SJCRH30 (cell line): ENCODE measurements at regions not wholly inside any gene's neighbourhood (a gene's known extent, or its start where the extent isn't known, plus 50 kb on each side); places are given as distances from the start of the nearest gene placed in this dataset.

Experiments
- DNase-seq, 2 experiments: peaks; one replicate each; pipeline ENCODE4 v3.0.0-alpha.2; 2015 to 2020
- H3K27ac ChIP-seq: fragments of 250-450 bp; sonication (Bioruptor Pico); 2 replicates; pipeline ENCODE4 v1.5.1; 2020; ENCODE audit warnings: mild to moderate bottlenecking, moderate library complexity
- H3K27me3 ChIP-seq: fragments of 250-450 bp; sonication (Bioruptor Pico); 2 replicates; pipeline ENCODE4 v1.5.1; 2020; ENCODE audit warnings: mild to moderate bottlenecking, moderate library complexity
- H3K36me3 ChIP-seq: fragments of 250-450 bp; sonication (Bioruptor Pico); 2 replicates; pipeline ENCODE4 v1.5.1; 2020; ENCODE audit warnings: mild to moderate bottlenecking, moderate library complexity
- H3K4me1 ChIP-seq: fragments of 250-450 bp; sonication (Bioruptor Pico); 2 replicates; pipeline ENCODE4 v1.5.1; 2020; ENCODE audit warnings: mild to moderate bottlenecking, moderate library complexity
- H3K4me3 ChIP-seq: fragments of 250-450 bp; sonication (Bioruptor Pico); 2 replicates; pipeline ENCODE4 v1.5.1; 2020; ENCODE audit warnings: mild to moderate bottlenecking, moderate library complexity
- H3K9me3 ChIP-seq: fragments of 250-450 bp; sonication (Bioruptor Pico); replicated peaks from 2 replicates; pipeline ENCODE4 v1.5.1; 2020; ENCODE audit warnings: mild to moderate bottlenecking, moderate library complexity

GRCh38 chrX:151476604-151477303, 79.7 kb downstream of the VMA21 start:
- H3K4me1 ChIP-seq: no peaks in the 10 kb centered on the region
- H3K36me3 ChIP-seq: no peaks in the 10 kb centered on the region
- no peak overlapping the region for H3K27ac ChIP-seq
- H3K4me3 ChIP-seq: no peak overlapping the region
- no peaks in the 10 kb centered on the region for H3K27me3 ChIP-seq
- no peak for DNase-seq
- H3K9me3 ChIP-seq: no peaks in the 10 kb centered on the region

- no peak for DNase-seq
- H3K27ac ChIP-seq: no peak overlapping the region
- H3K36me3 ChIP-seq: no peaks in the 10 kb centered on the region
Measured at GRCh38 chrX:151478058-151478457, 81.1 kb downstream of the VMA21 start.

GRCh38 chrX:151488677-151489076, 74.8 kb upstream of the PASD1 start:
- peak in 1 of 2 experiments; percentile 15 for DNase-seq
- Histone ChIP-seq H3K4me1 (no peaks in the 10 kb centered on the region), H3K4me3 (no peak overlapping the region)

More at GRCh38 chrX:151478058-151478457, 81.1 kb downstream of the VMA21 start:
- H3K4me3 ChIP-seq: no peak overlapping the region
- H3K9me3 ChIP-seq: no peaks in the 10 kb centered on the region
- H3K27me3 ChIP-seq: no peaks in the 10 kb centered on the region
- H3K4me1 ChIP-seq: no peaks in the 10 kb centered on the region

DNA sequence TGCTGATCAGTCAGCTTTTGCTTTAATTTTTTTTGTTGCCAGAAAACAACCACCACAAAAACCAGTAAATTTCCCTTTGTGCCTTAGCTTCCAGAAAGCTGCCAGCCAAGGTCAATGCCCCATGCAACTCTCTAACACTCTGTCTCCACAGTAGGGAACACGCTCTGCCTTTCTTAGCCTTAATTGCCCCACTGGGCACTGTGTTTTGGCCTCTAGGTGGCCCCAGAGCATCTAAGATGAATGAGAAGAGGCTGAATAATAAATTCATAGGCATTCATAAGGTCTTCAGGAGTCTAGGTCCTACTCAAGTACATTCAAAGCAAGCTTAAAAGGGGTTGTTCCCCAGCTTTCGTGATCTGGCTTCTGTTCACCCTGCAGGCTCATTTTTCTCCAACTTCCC, 57.7 kb upstream of the PASD1 start:
- peak in 1 of 2 experiments; percentile 15 for DNase-seq

More at GRCh38 chrX:151488677-151489076, 74.8 kb upstream of the PASD1 start:
- no peak overlapping the region for H3K27ac ChIP-seq
- no peaks in the 10 kb centered on the region for H3K36me3 ChIP-seq
- H3K27me3 ChIP-seq: no peaks in the 10 kb centered on the region
- H3K9me3 ChIP-seq: no peaks in the 10 kb centered on the region

DNA sequence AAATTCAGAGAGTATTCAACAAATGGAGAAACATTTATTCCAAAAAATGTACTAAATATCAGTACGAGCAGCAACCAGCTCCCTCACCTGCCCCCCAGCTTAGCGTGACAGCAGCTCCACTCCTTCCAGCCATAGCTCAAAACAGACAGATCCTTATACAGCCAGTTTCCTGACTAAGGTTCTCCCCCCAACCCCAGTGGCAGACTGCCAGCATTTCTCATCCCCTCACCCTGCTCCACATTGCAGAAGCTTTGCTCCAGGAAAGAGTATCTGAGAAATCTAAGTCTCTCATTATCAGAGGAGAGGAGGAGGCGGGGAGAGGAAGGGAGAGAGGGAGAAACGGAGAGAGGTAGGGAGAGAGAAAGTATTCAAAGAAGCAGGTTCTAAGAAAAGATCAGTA, 53.3 kb upstream of the PASD1 start:
- H3K9me3 ChIP-seq: no peaks in the 10 kb centered on the region
- H3K27ac ChIP-seq: no peak overlapping the region
- H3K27me3 ChIP-seq: no peaks in the 10 kb centered on the region
- H3K36me3 ChIP-seq: no peaks in the 10 kb centered on the region
- H3K4me1 ChIP-seq: no peaks in the 10 kb centered on the region
- DNase-seq: no peak
- H3K4me3 ChIP-seq: no peak overlapping the region

More for the DNA sequence above, 57.7 kb upstream of the PASD1 start:
- Histone ChIP-seq H3K27ac (no peak overlapping the region), H3K4me1 (no peaks in the 10 kb centered on the region), H3K9me3 (no peaks in the 10 kb centered on the region), H3K4me3 (no peak overlapping the region), H3K36me3 (no peaks in the 10 kb centered on the region), H3K27me3 (no peaks in the 10 kb centered on the region)

DNA sequence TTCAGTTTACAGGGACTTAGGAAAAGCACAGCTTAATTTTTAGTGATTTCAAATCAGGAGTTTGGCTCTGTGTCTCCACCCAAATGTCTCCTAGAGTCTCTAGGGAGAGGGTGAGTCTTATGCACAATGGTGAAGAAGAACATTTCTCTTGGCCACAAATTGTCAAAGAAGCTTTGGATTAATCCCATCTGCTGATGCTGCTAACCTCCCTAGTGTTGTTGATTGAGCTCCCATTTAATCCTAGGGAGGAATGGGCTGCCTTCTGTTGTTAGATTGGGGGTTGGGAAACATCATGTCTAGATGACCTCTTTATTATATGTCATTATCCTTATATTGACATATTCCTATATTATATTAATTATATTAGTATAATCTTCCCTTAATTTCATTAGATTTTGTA, 50.0 kb upstream of the PASD1 start:
- Histone ChIP-seq H3K27me3 (no peaks in the 10 kb centered on the region), H3K4me1 (no peaks in the 10 kb centered on the region), H3K27ac (no peak overlapping the region), H3K9me3 (no peaks in the 10 kb centered on the region), H3K4me3 (no peak overlapping the region), H3K36me3 (no peaks in the 10 kb centered on the region)
- DNase-seq: no peak
